Astrocyte (in vitro differentiated cells and primary cell): ENCODE measurements at regions not wholly inside any gene's neighbourhood (a gene's known extent, or its start where the extent isn't known, plus 50 kb on each side); places are given as distances from the start of the nearest gene placed in this dataset.

Source experiments
- EZH2 ChIP-seq: IDR thresholded peaks from 2 replicates; pipeline ENCODE4 v1.6.1; 2012; ENCODE audit warnings: mild to moderate bottlenecking, low read length, inconsistent platforms; ENCODE audit not compliant: insufficient read depth
- TF ChIP-seq, protein P1 (sequence below): IDR thresholded peaks from 2 replicates; pipeline ENCODE4 v1.5.1; 2011; ENCODE audit warnings: low read depth, mild to moderate bottlenecking, inconsistent platforms, low read length, moderate library complexity; ENCODE audit not compliant: insufficient read depth

- TF ChIP-seq, protein P1, sequence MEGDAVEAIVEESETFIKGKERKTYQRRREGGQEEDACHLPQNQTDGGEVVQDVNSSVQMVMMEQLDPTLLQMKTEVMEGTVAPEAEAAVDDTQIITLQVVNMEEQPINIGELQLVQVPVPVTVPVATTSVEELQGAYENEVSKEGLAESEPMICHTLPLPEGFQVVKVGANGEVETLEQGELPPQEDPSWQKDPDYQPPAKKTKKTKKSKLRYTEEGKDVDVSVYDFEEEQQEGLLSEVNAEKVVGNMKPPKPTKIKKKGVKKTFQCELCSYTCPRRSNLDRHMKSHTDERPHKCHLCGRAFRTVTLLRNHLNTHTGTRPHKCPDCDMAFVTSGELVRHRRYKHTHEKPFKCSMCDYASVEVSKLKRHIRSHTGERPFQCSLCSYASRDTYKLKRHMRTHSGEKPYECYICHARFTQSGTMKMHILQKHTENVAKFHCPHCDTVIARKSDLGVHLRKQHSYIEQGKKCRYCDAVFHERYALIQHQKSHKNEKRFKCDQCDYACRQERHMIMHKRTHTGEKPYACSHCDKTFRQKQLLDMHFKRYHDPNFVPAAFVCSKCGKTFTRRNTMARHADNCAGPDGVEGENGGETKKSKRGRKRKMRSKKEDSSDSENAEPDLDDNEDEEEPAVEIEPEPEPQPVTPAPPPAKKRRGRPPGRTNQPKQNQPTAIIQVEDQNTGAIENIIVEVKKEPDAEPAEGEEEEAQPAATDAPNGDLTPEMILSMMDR = no peak
- TF ChIP-seq EZH2 = no peak
These were observed 224.6 kb upstream of the ISX start for GRCh38 chr22:34841331-34841771.
